ENCODE measurements at regions not wholly inside any gene's neighbourhood (a gene's known extent, or its start where the extent isn't known, plus 50 kb on each side); places are given as distances from the start of the nearest gene placed in this dataset.

DNA sequence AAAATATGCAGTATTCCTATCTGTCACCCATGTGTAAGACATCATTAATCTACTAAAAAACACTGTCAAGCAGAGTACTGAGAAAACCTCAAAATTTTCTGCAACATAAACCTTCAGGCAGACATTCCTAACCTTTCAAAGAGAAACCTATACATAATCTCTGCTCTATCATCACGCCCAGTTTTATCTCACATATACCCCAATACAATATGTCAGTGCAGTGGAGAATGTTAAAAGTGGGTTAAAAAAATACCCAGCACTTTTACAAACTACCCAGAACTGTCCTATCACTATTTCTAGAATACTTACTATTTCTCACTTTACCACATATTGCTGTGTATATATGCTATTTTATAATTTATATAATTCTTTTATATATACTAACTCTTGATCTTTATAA is 922.0 kb upstream of the SORCS1 start:
- TF ChIP-seq, protein P1, sequence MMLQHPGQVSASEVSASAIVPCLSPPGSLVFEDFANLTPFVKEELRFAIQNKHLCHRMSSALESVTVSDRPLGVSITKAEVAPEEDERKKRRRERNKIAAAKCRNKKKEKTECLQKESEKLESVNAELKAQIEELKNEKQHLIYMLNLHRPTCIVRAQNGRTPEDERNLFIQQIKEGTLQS (IDR thresholded peaks at IDR 0.05): no peak
- TF ChIP-seq EGR1 (IDR thresholded peaks at IDR 0.05; ENCODE audit: low read depth): no peak
- TF ChIP-seq CEBPB (IDR thresholded peaks at IDR 0.05; ENCODE audit: low read depth): no peak
- TF ChIP-seq SP1 (IDR thresholded peaks at IDR 0.05; ENCODE audit: low read depth): no peak
- TF ChIP-seq POLR2A (IDR thresholded peaks at IDR 0.05; ENCODE audit: borderline replicate concordance, extremely low read depth, insufficient read depth, insufficient read length): no peak
- Histone ChIP-seq H3K27me3 (ENCODE audit: insufficient read depth, low read length) (no peaks in the 10 kb centered on the region), H3K4me1 (ENCODE audit: control insufficient read depth in 1 of 2, insufficient read depth in 2 of 2, low read length in 2 of 2) (no peaks in the 10 kb centered on the region), H2AFZ (ENCODE audit: low read depth, low read length, poor library complexity, severe bottlenecking) (no peak overlapping the region), H3K9me2 (ENCODE audit: insufficient read depth) (no peaks in the 10 kb centered on the region), H3K36me3 (ENCODE audit: control insufficient read depth in 1 of 2, insufficient read depth in 2 of 2, low read length in 2 of 2) (no peaks in the 10 kb centered on the region), H3K27ac (ENCODE audit: low read depth, low read length) (no peak overlapping the region), H3K4me2 (ENCODE audit: low read length) (no peak overlapping the region), H3K4me3 (replicated peaks in 1 of 2; ENCODE audit: low read depth in 1 of 2, low read length in 2 of 2) (no peak overlapping the region), H3K79me2 (ENCODE audit: insufficient read depth, low read length) (no peaks in the 10 kb centered on the region), H4K20me1 (ENCODE audit: insufficient read depth) (no peaks in the 10 kb centered on the region), H3K9me3 (ENCODE audit: control insufficient read depth in 1 of 2, insufficient read depth in 1 of 2, low read depth in 1 of 2, low read length in 2 of 2) (peaks cover 37 to 38% of the 10 kb centered on the region in 2 experiments; a peak in 3 of 4 replicates), H3K9ac (ENCODE audit: low read length) (no peak overlapping the region)
- intact Hi-C loops (cut with micrococcal nuclease): no loop called here
- DNase-seq (ENCODE audit: low read depth, low spot score) (no peak), ATAC-seq (no peak)
- RAD21 ChIA-PET (ENCODE audit: low non-redundant PET in 1 of 2, low total read pairs in 2 of 2, uncharacterized antibody in 2 of 2, unreplicated experiment in 2 of 2): no interaction called here
- BruUV-seq (replicated peaks): no TSS peak
- CTCF ChIA-PET: no interaction called here
- POLR2A ChIA-PET: no interaction called here

DNA sequence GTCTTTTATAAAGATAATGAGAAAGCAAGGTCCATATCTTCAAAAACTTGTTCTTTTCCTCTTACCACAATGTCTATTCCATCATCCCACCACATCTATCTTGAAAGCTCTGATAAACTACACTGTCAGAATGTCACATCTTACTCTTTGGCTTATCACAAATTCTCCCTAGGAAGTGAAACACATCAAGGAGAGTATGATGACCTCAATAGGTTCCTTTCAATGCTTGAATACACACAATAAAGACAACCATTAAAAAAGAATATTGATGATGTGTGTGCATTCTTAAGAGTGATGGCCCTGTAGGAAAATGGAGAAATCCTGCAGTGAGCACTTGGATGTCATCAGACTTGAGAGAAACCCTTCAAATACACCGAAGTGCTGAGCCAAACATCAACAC is 918.1 kb upstream of the SORCS1 start:
- Histone ChIP-seq H3K36me3 (ENCODE audit: control insufficient read depth in 1 of 2, insufficient read depth in 2 of 2, low read length in 2 of 2) (no peaks in the 10 kb centered on the region; a peak in 1 of 4 replicates), H3K9ac (ENCODE audit: low read length) (no peak overlapping the region), H3K27me3 (ENCODE audit: insufficient read depth, low read length) (no peaks in the 10 kb centered on the region), H3K27ac (ENCODE audit: low read depth, low read length) (no peak overlapping the region), H3K4me2 (ENCODE audit: low read length) (no peak overlapping the region), H3K4me3 (replicated peaks in 1 of 2; ENCODE audit: low read depth in 1 of 2, low read length in 2 of 2) (no peak overlapping the region), H3K9me2 (ENCODE audit: insufficient read depth) (no peaks in the 10 kb centered on the region), H3K4me1 (ENCODE audit: control insufficient read depth in 1 of 2, insufficient read depth in 2 of 2, low read length in 2 of 2) (no peaks in the 10 kb centered on the region), H3K9me3 (ENCODE audit: control insufficient read depth in 1 of 2, insufficient read depth in 1 of 2, low read depth in 1 of 2, low read length in 2 of 2) (peaks cover 37 to 41% of the 10 kb centered on the region in 2 experiments), H3K79me2 (ENCODE audit: insufficient read depth, low read length) (no peaks in the 10 kb centered on the region), H2AFZ (ENCODE audit: low read depth, low read length, poor library complexity, severe bottlenecking) (no peak overlapping the region), H4K20me1 (ENCODE audit: insufficient read depth) (no peaks in the 10 kb centered on the region)
- ATAC-seq (no peak), DNase-seq (ENCODE audit: low read depth, low spot score) (no peak)
- intact Hi-C loops (cut with micrococcal nuclease): no loop called here
- POLR2A ChIA-PET: no interaction called here
- CTCF ChIA-PET: no interaction called here
- RAD21 ChIA-PET (ENCODE audit: low non-redundant PET in 1 of 2, low total read pairs in 2 of 2, uncharacterized antibody in 2 of 2, unreplicated experiment in 2 of 2): no interaction called here
- TF ChIP-seq ZNF274 (IDR thresholded peaks at IDR 0.05; ENCODE audit: low read depth, low read length) (no peak), POLR2A (IDR thresholded peaks at IDR 0.05; ENCODE audit: borderline replicate concordance, extremely low read depth, insufficient read depth, insufficient read length) (no peak), EZH2phosphoT487 (IDR thresholded peaks at IDR 0.05; ENCODE audit: borderline replicate concordance) (no peak), CEBPB (IDR thresholded peaks at IDR 0.05; ENCODE audit: low read depth) (no peak), CBX3 (IDR thresholded peaks at IDR 0.05; ENCODE audit: low read depth) (no peak)
- TF ChIP-seq, protein P1 (IDR thresholded peaks at IDR 0.05): no peak
- BruUV-seq (replicated peaks): no TSS peak

All from HCT116 (cell line).